Panc1 (cell line): ENCODE measurements at regions not wholly inside any gene's neighbourhood (a gene's known extent, or its start where the extent isn't known, plus 50 kb on each side); places are given as distances from the start of the nearest gene placed in this dataset.

ENCODE experiments used
- POLR2AphosphoS5 ChIP-seq: IDR thresholded peaks from 2 replicates; pipeline ENCODE4 v1.6.1; 2012; ENCODE audit warnings: mild to moderate bottlenecking, low read depth, low read length, moderate library complexity
- SIN3A ChIP-seq: IDR thresholded peaks from 2 replicates; pipeline ENCODE4 v1.6.1; 2012; ENCODE audit warnings: low read depth, mild to moderate bottlenecking, low read length, moderate library complexity, borderline replicate concordance; ENCODE audit not compliant: insufficient read depth
- TCF7L2 ChIP-seq: IDR thresholded peaks from 2 replicates; pipeline ENCODE4 v1.6.1; 2011; ENCODE audit warnings: mild to moderate bottlenecking, low read depth, low read length, inconsistent platforms
- TF ChIP-seq, protein P1 (sequence below): fragments of 450-650 bp; IDR thresholded peaks from 2 replicates; pipeline ENCODE4 v1.5.1; 2017; ENCODE audit warnings: mild to moderate bottlenecking
- TF ChIP-seq, protein P2 (sequence below), 2 experiments: IDR thresholded peaks; 2 replicates each; pipeline ENCODE4 v1.6.1; 2011 to 2012; ENCODE audit warnings: low read depth in 2 of 2, control low read depth in 1 of 2, low read length in 1 of 2, mild to moderate bottlenecking in 1 of 2, moderate library complexity in 1 of 2; ENCODE audit not compliant: insufficient read depth in 1 of 2

DNA sequence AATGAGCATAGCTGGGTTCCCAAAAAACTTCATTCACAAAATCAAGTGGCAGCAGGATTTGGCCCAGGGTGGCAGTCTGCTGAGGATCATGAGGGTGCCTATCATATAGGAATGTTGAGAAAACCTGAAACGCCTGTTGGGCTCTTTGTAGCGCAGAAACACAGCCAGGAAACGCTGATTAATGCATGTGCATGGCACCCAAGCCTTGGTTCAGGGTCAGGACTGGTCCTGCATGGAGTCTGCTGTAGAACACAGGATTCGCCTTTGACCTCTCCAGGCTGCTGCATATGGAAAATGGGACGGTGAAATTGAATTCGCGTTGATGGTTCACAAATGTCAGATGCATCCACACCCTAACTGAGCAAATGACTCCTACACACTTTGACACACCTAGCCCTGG, 227.9 kb upstream of the COPS8 start:
- TF ChIP-seq, protein P1, sequence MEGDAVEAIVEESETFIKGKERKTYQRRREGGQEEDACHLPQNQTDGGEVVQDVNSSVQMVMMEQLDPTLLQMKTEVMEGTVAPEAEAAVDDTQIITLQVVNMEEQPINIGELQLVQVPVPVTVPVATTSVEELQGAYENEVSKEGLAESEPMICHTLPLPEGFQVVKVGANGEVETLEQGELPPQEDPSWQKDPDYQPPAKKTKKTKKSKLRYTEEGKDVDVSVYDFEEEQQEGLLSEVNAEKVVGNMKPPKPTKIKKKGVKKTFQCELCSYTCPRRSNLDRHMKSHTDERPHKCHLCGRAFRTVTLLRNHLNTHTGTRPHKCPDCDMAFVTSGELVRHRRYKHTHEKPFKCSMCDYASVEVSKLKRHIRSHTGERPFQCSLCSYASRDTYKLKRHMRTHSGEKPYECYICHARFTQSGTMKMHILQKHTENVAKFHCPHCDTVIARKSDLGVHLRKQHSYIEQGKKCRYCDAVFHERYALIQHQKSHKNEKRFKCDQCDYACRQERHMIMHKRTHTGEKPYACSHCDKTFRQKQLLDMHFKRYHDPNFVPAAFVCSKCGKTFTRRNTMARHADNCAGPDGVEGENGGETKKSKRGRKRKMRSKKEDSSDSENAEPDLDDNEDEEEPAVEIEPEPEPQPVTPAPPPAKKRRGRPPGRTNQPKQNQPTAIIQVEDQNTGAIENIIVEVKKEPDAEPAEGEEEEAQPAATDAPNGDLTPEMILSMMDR: no peak
- TF ChIP-seq TCF7L2: no peak
- no peak for TF ChIP-seq POLR2AphosphoS5
- TF ChIP-seq SIN3A: no peak
- TF ChIP-seq, protein P2, sequence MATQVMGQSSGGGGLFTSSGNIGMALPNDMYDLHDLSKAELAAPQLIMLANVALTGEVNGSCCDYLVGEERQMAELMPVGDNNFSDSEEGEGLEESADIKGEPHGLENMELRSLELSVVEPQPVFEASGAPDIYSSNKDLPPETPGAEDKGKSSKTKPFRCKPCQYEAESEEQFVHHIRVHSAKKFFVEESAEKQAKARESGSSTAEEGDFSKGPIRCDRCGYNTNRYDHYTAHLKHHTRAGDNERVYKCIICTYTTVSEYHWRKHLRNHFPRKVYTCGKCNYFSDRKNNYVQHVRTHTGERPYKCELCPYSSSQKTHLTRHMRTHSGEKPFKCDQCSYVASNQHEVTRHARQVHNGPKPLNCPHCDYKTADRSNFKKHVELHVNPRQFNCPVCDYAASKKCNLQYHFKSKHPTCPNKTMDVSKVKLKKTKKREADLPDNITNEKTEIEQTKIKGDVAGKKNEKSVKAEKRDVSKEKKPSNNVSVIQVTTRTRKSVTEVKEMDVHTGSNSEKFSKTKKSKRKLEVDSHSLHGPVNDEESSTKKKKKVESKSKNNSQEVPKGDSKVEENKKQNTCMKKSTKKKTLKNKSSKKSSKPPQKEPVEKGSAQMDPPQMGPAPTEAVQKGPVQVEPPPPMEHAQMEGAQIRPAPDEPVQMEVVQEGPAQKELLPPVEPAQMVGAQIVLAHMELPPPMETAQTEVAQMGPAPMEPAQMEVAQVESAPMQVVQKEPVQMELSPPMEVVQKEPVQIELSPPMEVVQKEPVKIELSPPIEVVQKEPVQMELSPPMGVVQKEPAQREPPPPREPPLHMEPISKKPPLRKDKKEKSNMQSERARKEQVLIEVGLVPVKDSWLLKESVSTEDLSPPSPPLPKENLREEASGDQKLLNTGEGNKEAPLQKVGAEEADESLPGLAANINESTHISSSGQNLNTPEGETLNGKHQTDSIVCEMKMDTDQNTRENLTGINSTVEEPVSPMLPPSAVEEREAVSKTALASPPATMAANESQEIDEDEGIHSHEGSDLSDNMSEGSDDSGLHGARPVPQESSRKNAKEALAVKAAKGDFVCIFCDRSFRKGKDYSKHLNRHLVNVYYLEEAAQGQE (IDR thresholded peaks at IDR 0.05; ENCODE audit: insufficient read depth in 1 of 2, low read depth in 2 of 2, low read length in 1 of 2): no peak
